DND-41 (cell line): ENCODE measurements at regions not wholly inside any gene's neighbourhood (a gene's known extent, or its start where the extent isn't known, plus 50 kb on each side); places are given as distances from the start of the nearest gene placed in this dataset.

Source experiments
- CTCF ChIP-seq: IDR thresholded peaks from 2 replicates; pipeline ENCODE4 v1.5.1; 2012; ENCODE audit warnings: borderline replicate concordance, low read length, moderate library complexity, mild to moderate bottlenecking; ENCODE audit not compliant: poor library complexity, severe bottlenecking; ENCODE audit errors: extremely low read depth
- EZH2 ChIP-seq: IDR thresholded peaks from 3 replicates; pipeline ENCODE4 v1.6.1; 2012; ENCODE audit warnings: borderline replicate concordance, low read depth, mild to moderate bottlenecking, moderate library complexity, low read length, inconsistent platforms; ENCODE audit not compliant: severe bottlenecking

GRCh38 chr1:232432313-232432712 lies 197.6 kb downstream of the SIPA1L2 start:
- TF ChIP-seq CTCF (no peak), EZH2 (no peak)
